CD4-positive, alpha-beta T cell treated with Interleukin-4 for 4 hours (primary cell): ENCODE measurements at regions not wholly inside any gene's neighbourhood (a gene's known extent, or its start where the extent isn't known, plus 50 kb on each side); places are given as distances from the start of the nearest gene placed in this dataset.
"Not testable (repeated sequence)": the region's sequence is repeated elsewhere in the genome, so short reads cannot be mapped to it uniquely, and the experiment has no call there.

Experiments
- DNase-seq: peaks from one replicate; pipeline ENCODE4 v3.0.0-alpha.2; 2020

DNA sequence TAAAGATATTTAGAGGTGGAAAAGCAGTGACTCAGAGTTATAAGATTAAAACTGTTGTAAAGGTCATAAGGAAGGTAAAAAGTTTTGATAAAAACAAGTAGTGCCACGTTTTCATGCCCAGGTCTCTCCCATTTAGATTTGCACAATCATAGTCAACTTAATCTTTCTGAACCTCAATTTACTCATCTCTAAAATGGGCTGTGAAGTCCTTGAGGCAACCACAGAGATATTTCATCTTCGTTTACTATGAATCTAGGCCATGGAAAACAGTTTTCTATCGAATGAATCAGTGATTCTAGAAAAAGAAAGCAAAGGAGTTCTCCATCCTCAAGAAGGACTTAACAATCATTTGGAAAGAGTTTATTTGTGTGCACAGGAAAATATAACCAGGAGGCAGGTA, 190.2 kb downstream of the EDN1 start:
- DNase-seq, result no peak

DNA sequence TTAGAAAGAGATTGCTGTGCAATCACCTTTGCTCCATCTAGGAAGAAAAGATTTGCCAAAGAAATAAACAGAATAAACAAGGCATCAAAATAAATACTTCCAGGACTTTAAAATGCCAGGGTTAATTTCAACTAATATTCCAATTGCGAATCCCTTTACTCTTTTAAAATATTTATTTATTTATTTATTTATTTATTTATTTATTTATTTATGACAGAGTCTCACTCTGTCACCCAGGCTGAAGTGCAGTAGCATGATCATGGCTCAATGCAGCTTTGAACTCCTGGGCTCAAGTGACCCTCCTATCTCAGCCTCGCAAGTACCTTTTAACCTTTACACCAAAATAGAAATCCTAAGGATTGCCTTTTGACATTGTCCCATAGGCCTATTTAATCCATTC, 191.1 kb downstream of the EDN1 start:
- DNase-seq, result no peak

- no peak for DNase-seq
Measured at GRCh38 chr6:12481850-12482249, 191.7 kb downstream of the EDN1 start.

- no peak for DNase-seq
Measured at GRCh38 chr6:12482386-12483375, 192.5 kb downstream of the EDN1 start.

GRCh38 chr6:12483712-12484111, 193.6 kb downstream of the EDN1 start:
- DNase-seq, result no peak

DNA sequence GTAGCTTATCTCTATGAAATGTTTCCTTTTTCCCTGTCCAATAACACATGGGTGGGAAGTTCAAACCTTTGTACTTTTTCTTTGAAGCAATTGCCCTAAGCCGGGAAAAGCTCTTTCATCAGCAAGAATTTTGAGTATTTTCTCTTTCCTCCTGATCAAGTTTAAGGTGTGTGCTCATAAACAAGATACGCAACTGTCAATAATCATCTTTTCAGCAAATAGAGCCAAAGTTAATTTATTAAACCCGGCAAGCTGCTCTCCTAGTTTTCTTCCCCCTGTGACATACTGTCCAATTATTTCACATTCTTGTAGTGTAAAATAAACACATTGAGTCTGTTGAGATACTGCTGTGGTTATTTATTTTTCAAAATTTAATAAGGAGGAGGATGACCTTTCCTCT, 194.4 kb downstream of the EDN1 start:
- no peak for DNase-seq

DNA sequence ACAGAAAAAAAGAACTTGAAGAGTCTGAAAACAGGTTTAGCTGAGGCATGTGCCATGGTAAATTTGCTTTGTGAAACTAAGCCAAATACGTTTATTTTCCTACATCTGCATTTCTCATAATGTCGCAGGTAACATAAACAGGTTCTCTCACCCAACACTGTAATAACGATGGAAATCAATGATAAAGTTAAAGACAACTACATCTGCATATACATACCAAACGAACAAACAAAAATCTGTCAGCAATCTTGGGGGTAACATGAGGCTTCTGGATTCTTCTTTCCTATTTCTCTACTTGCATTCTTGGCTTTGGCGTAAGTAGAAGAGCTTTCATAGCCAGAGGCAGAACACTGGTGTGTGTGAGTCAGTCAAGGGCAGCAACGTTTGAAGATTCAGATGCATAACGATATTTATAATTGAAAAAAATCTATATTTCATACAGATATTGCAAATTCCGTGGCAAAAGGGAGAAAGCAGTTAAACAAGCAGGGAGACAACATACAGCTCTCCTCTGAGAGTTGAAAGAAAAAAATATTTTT, 195.1 kb downstream of the EDN1 start:
- no peak for DNase-seq

- no peak for DNase-seq
Measured at GRCh38 chr6:12485837-12486236, 195.7 kb downstream of the EDN1 start.

DNA sequence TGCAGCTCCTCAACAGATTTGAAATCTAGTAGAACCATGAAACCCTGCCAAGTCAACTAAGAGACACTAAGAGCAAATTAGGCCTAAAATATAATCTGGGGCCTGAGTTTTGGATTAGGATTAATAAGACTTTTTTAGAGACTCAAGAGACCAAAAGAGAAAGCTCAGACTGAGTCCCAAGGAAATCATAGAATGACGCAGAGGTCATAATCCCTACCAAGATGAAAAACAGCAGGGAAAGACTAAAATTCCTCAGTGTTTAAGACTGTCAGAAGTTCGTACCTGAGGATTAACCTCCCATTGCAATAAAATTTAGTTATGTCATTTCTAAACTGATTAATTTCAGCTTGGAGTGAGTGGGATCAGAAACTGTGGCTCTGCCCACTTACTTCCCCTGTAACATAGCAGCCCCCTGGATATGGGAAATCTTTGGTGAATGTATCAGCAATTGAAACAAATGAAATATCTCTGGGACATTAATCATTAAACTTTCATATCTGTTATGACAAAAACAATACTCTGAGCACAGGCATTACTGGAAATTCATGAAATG, 200.3 kb downstream of the EDN1 start:
- no peak for DNase-seq

- no peak for DNase-seq
Measured at GRCh38 chr6:12490904-12491571, 200.9 kb downstream of the EDN1 start.

GRCh38 chr6:12492929-12493328, 202.8 kb downstream of the EDN1 start:
- not testable (repeated sequence) for DNase-seq

DNA sequence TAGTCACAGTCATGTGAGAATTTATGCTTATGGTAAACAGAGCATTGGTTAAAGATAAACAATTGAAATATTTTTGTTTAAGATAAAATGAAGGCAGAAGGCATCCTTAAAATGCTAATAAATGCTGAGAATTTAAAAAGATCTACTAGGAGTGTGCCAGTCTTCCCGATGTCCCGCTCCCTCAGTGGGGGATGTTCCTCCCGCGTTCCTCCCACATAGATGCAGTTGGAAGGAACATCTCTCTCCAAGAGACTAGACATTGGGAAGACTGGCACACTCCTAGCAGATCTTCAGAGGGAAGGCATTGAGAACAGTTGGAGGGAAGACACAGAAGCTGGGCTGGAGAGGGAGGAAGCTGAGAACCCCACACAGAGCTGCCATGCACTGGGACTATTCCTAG, 203.3 kb downstream of the EDN1 start:
- no peak for DNase-seq

DNA sequence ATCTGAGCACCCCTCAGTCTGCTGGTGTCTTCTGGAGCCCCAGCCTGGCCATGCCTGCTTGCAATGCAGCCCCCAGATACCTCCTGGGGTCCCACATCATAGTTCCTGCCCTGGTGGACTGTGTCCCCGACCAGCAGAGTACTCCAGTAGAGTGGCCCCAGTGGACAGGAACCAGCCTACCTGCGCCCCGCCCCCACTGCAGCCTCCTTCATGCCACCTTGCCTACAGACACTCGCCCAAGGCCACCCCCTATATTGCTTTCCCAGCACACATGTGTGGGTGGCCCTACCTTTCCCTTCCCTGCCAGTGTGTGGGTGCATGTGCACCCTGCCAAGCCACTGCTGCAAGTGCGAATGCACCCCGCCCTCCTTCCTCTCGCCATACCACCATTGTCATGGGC, 204.0 kb downstream of the EDN1 start:
- DNase-seq, result no peak

DNA sequence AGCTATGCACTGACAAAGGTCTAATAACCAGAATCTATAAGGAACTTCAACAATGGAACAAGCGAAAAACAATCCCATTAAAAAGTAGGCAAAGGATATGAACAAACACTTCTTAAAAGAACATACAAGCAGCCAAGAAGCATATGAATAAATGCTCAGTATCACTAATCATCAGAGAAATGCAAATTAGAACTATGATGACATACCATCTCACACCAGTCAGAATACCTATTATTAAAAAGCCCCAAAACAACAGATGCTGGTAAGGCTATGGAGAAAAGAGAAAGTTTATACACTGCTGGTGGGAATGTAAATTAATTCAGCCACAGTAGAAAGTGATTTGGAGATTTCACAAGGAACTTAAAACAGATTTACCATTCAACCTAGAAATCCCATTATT, 211.8 kb downstream of the EDN1 start:
- DNase-seq, result no peak

- no peak for DNase-seq
Measured at GRCh38 chr6:12504325-12504966, 212.1 kb upstream of the PHACTR1 start.

DNA sequence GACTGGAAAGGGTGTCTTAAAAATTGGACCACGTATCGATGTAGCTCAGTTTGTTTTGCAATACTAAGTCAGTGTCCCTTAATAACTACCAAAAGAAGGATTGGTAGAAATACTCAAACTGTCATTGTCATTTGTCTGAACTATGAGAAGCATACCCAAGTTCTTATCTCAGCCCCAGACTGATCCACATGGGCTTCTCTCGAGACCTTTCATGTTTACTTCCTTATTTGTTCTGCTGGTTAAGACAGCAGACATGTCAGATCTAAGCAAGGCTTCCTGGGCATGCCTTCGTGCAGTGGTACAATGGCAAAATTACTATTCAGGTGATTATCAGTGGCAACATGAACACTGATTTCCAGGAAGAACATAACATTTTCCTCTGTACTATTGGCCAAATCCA, 211.1 kb upstream of the PHACTR1 start:
- DNase-seq, result no peak

GRCh38 chr6:12506159-12506558, 210.4 kb upstream of the PHACTR1 start:
- no peak for DNase-seq

- DNase-seq, result no peak
Measured at GRCh38 chr6:12507636-12508035, 208.9 kb upstream of the PHACTR1 start.

GRCh38 chr6:12508553-12508952, 208.0 kb upstream of the PHACTR1 start:
- DNase-seq, result no peak

DNA sequence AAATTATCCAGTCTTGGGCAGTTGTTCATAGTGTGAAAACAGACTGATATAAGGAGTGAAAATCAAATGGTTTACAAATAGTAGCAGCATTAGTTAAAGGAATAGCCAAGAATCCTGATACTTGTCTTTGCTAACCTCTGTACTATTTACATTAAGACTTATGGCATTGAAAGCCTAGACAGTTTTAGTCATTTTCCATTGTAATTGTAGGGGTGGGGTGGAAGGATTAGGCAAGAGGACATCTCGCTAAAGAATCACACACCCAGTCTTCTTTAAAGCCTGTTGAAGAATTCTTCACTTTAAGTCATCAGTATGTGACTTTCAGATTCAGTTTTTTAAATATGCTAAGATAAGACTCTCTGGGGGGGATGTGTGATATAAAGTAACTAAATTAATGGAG, 207.5 kb upstream of the PHACTR1 start:
- DNase-seq, result no peak

DNA sequence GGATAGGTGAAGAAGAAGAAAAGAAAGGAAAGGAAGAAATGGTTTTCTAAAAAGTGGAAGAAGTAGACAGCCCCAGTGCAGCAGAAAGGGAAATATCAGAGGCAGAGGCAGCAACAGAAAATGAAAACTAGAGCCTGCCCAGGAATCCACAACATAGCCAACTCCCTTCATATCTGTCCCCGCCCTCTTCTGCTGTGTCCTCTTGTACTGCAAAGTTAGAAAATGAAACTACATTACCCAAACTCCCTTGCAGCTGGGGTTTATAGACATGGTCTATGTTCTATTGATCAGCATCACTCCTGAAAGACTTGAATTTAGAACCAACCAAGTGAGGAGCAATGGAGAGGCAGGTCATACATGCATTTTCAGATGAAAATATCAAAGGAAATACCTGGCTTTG, 200.5 kb upstream of the PHACTR1 start:
- DNase-seq, result no peak

DNA sequence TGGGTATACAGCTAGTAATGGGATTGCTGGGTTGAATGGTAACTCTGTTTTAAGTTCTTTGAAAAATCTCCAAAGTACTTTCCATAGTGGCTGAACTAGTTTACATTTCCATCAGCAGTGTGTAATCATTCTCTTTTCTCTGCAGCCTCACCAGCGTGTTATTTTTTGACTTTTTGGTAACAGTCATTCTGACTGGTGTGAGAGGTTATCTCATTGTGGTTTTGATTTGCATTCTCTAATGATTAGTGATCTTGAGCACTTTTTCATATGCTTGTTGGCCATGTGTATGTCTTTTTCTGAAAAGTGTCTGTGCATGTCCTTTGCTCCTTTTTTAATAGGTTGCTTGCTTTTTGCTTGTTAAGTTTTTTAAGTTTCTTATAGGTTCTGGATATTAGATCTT, 194.2 kb upstream of the PHACTR1 start:
- no peak for DNase-seq

DNA sequence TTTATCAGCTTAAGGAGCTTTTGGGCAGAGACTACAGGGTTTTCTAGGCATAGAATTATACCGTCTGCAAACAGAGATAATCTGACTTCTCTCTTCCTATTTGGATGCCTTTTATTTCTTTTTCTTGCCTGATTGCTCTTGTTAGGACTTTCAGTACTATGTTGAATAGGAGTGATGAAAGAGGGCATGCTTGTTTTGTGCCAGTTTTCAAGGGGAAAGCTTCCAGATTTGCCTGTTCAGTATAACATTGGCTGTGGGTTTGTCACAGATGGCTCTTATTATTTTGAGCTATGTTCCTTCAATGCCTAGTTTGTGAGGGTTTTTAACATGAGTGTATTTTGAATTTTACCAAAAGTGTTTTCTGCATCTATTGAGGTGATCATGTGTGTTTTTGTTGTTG, 192.8 kb upstream of the PHACTR1 start:
- no peak for DNase-seq
